ENCODE measurements at regions not wholly inside any gene's neighbourhood (a gene's known extent, or its start where the extent isn't known, plus 50 kb on each side); places are given as distances from the start of the nearest gene placed in this dataset.

DNA sequence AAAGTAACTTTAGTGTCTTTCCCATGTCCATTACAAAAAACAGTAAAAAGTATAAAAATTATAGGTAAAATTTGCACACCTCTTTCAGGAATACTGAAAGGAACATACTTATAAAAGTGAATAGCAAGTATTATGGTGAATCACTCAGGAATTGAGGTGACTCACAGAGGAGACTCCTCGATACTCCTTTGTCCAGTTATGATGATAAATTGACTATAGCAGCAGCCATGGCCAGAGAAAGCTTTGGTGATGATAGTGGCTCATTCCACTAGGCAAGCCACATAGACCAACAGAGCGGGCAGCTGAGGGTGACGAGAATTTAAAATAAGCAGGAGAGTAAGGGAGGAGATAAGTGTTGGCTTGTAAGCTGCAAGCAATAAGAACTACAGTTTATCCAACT lies 1231.1 kb upstream of the CELF2 start:
- DNase-seq (ENCODE audit: low read depth): peak; percentile 25
- H3K4me3 ChIP-seq (ENCODE audit: low read length): no peak overlapping the region
- TF ChIP-seq, protein P1, sequence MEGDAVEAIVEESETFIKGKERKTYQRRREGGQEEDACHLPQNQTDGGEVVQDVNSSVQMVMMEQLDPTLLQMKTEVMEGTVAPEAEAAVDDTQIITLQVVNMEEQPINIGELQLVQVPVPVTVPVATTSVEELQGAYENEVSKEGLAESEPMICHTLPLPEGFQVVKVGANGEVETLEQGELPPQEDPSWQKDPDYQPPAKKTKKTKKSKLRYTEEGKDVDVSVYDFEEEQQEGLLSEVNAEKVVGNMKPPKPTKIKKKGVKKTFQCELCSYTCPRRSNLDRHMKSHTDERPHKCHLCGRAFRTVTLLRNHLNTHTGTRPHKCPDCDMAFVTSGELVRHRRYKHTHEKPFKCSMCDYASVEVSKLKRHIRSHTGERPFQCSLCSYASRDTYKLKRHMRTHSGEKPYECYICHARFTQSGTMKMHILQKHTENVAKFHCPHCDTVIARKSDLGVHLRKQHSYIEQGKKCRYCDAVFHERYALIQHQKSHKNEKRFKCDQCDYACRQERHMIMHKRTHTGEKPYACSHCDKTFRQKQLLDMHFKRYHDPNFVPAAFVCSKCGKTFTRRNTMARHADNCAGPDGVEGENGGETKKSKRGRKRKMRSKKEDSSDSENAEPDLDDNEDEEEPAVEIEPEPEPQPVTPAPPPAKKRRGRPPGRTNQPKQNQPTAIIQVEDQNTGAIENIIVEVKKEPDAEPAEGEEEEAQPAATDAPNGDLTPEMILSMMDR (conservative IDR thresholded peaks at IDR 0.05; ENCODE audit: low read length): no peak

DNA sequence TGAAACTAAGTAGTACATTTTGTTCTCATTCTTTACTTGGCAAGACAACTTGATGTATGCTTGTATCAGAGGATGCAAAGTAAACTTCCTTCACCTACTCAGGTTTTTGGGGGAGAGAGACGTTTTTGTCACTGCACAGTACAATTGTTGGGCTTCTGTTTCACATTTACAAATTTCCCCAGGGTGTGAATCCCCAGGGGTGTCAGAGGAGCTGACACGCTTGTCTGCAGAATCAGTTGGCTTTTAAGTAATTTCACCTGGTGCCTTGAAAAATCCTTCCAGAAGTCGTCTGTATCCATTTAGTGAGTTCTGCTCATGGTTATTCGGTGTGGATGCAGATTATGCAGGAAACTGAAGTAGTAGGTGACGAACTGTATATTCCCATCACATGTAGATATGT lies 1227.7 kb upstream of the CELF2 start:
- no peak for DNase-seq (ENCODE audit: low read depth)
- TF ChIP-seq, protein P1 (conservative IDR thresholded peaks at IDR 0.05; ENCODE audit: low read length): no peak

DNA sequence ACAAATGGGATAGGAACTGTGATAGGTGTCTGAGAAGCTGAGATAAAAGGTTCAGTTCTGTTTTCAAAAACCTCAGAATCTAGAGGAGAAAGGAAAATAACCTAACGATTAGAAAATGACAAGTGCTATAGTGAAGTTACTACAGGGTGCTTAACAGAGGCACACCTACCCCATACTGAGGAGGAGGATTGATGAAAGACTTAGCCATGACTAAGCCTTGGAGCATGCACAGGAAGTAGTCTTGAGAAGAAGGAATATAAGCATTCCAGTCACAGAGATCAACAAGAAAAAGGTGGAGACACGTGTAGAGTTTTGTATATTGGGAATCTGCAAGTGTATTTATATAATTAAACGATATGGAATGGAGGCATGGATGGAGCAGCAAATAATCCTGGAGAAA lies 1225.5 kb upstream of the CELF2 start:
- peak; percentile 11 for DNase-seq (ENCODE audit: low read depth)
- TF ChIP-seq, protein P1 (conservative IDR thresholded peaks at IDR 0.05; ENCODE audit: low read length): no peak
- H3K4me3 ChIP-seq (ENCODE audit: low read length): no peak overlapping the region

More for the DNA sequence above, 1227.7 kb upstream of the CELF2 start:
- no peak overlapping the region for H3K4me3 ChIP-seq (ENCODE audit: low read length)

DNA sequence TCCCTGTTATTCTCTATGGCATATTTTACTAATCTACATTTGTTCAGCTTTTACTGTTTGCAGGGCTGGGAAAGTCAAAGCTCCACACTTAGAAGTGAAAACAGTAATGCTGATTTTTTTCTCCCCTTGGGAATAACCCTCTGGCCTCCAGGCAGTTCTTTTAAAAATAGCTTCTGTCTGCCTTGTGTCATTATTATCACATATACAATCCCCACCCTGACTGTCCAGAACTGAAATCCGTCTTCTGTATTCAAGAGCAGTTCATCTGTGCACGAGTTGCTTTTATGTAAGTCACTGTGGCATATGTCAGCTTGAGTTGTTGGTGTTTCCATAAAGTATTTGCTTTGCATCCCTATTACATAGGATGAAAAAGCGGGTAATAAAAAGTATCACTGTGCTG lies 1221.1 kb upstream of the CELF2 start:
- TF ChIP-seq, protein P1 (conservative IDR thresholded peaks at IDR 0.05; ENCODE audit: low read length): no peak
- H3K4me3 ChIP-seq (ENCODE audit: low read length): no peak overlapping the region
- no peak for DNase-seq (ENCODE audit: low read depth)

DNA sequence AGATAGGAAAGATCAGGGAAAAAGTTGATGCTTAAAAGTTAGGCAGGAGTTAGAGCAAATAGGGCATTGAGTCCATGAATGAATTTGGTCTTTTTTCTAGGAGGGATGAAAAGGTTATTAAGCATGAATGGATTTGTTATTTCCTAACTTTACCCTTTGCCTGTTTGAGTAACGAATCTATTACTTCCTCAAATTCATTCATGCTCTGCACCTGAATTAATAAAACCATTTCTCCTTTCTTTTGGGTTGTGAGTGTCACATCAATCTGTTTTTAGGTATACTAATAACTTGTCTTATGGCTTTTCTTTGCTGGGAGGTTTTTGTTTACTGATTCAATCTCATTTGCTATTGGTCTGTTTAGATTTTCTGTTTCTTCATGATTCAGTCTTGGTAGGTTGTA lies 1217.7 kb upstream of the CELF2 start:
- DNase-seq (ENCODE audit: low read depth): no peak
- TF ChIP-seq, protein P1 (conservative IDR thresholded peaks at IDR 0.05; ENCODE audit: low read length): no peak
- H3K4me3 ChIP-seq (ENCODE audit: low read length): no peak overlapping the region

DNA sequence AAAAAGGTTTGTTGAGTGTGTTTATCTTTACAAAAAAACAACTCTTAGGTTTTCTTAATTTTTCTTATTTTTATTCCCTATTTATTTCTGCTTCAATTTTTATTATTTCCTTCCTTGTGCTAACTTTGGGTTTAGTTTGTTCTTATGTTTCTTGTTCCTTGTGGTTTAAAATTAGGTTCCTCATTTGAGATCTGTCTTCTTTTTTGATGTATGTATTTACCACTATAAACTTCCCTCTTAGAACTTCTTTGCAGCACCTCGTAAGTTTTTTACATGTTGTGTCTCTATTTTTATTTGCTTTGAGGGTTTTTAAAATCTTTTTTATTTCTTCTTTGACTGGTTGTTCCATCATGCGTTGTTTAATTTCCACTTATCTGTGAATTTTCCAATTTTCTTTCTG lies 1217.1 kb upstream of the CELF2 start:
- H3K4me3 ChIP-seq (ENCODE audit: low read length): no peak overlapping the region
- TF ChIP-seq, protein P1 (conservative IDR thresholded peaks at IDR 0.05; ENCODE audit: low read length): no peak
- no peak for DNase-seq (ENCODE audit: low read depth)

DNA sequence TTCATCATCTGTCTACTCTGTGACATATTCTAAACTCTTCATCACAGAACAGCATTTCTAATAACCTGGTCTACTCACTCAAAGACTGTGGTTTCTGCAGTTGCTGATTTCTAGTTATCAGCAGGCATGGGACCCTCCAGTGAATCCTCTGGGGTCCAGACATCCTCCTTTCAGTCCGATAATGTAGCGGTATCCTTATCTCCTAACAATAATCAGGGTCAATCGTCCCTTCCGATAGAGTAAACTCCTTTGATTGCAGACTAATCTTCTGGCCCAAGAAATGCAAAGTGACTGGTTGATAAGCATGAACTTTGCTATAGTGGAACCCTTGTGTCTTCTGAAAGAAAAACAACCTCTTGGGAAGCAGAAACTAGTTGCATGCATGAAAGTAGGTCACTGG lies 1209.8 kb upstream of the CELF2 start:
- TF ChIP-seq, protein P1 (conservative IDR thresholded peaks at IDR 0.05; ENCODE audit: low read length): no peak
- H3K4me3 ChIP-seq (ENCODE audit: low read length): no peak overlapping the region
- no peak for DNase-seq (ENCODE audit: low read depth)

All from AG10803 (cell line).